ENCODE measurements at regions not wholly inside any gene's neighbourhood (a gene's known extent, or its start where the extent isn't known, plus 50 kb on each side); places are given as distances from the start of the nearest gene placed in this dataset.

DNA sequence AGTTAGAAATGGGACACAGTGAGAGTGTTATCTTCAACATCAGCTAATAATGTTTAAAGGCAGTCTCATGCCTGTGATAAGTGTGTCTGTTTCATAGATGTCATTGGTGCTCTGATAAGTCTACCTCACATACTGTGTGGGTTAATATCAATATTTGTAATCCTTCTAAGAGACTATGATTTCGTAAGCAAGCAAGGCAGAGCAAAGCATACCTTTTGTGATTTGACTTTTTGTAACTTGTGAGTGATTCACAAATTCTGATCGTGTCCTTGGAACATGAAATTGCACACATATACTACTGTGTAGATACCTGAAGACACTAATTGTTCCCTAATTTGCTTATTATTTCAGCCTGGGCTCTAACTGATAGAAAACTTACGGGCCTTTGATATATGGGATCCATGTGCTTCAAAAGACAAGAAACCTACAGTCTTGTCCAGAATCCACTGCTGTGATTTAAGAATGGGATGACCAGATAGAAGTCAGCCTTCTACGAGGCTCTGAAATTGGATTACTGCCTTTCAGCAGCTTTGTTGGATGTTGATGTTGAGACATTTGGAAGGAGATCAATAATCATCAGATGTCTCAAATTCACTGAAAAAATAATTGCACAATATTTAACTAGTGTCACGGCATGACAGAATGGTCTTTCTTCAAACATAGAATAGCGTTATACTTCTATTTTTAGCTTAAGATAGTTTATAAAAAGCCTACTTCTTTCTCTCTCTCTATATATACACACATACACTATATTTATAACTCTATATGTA, 63.2 kb upstream of the KLF6 start:
- Mint-ChIP-seq H3K9me3 (peaks cover 7% of the 10 kb centered on the region), H3K4me3 (no peak overlapping the region), H3K36me3 (ENCODE audit: low read depth) (no peaks in the 10 kb centered on the region), H3K27ac (no peak overlapping the region), H3K27me3 (no peaks in the 10 kb centered on the region), H3K4me1 (ENCODE audit: low read depth) (peaks cover 44% of the 10 kb centered on the region)
- DNase-seq (no peak), ATAC-seq (no peak)
- TF ChIP-seq, protein P1, sequence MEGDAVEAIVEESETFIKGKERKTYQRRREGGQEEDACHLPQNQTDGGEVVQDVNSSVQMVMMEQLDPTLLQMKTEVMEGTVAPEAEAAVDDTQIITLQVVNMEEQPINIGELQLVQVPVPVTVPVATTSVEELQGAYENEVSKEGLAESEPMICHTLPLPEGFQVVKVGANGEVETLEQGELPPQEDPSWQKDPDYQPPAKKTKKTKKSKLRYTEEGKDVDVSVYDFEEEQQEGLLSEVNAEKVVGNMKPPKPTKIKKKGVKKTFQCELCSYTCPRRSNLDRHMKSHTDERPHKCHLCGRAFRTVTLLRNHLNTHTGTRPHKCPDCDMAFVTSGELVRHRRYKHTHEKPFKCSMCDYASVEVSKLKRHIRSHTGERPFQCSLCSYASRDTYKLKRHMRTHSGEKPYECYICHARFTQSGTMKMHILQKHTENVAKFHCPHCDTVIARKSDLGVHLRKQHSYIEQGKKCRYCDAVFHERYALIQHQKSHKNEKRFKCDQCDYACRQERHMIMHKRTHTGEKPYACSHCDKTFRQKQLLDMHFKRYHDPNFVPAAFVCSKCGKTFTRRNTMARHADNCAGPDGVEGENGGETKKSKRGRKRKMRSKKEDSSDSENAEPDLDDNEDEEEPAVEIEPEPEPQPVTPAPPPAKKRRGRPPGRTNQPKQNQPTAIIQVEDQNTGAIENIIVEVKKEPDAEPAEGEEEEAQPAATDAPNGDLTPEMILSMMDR (IDR thresholded peaks at IDR 0.05), result no peak
- POLR2A ChIA-PET, result interaction anchor here (1.7 to 9.1 kb wide), 2 partner anchors 11 to 65 kb away, joined by 6 to 77 read pairs; partner anchors contain the start of gene KLF6
- CTCF ChIA-PET, result interaction anchor here (0.9 kb wide), 2 partner anchors 12 to 16 kb away, joined by 3 read pairs; no protein-coding TSS in a partner anchor
- intact Hi-C loops (cut with micrococcal nuclease), result no loop called here

DNA sequence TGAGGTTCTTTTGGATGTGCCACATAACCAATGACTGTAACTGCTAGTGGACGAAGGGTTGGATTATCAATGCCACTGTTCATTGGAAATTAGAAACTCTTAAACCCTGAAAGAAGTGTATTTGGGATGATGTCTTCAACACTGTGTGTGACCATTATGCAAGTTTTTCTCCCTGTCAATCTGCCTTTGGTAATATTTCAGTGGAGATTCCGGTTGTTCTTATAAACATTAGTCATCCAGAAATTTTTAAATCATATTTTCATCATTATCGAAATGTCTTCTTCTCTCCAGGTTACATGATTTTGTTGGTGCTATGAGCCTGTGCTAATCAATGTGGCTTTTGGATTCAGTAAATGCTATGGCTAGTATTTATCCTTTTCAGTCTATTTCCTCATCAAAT, 61.7 kb upstream of the KLF6 start:
- TF ChIP-seq, protein P1 (IDR thresholded peaks at IDR 0.05), result no peak
- Mint-ChIP-seq H3K4me1 (ENCODE audit: low read depth) (peaks cover 32% of the 10 kb centered on the region), H3K36me3 (ENCODE audit: low read depth) (no peaks in the 10 kb centered on the region), H3K9me3 (peaks cover 4% of the 10 kb centered on the region), H3K27me3 (no peaks in the 10 kb centered on the region), H3K4me3 (no peak overlapping the region), H3K27ac (no peak overlapping the region)
- CTCF ChIA-PET, result no interaction called here
- intact Hi-C loops (cut with micrococcal nuclease), result no loop called here
- POLR2A ChIA-PET, result interaction anchor here (0.9 to 1.7 kb wide), 3 partner anchors 10 to 61 kb away, joined by 3 to 6 read pairs (median 3); no protein-coding TSS in a partner anchor
- no peak for ATAC-seq
- no peak for DNase-seq

DNA sequence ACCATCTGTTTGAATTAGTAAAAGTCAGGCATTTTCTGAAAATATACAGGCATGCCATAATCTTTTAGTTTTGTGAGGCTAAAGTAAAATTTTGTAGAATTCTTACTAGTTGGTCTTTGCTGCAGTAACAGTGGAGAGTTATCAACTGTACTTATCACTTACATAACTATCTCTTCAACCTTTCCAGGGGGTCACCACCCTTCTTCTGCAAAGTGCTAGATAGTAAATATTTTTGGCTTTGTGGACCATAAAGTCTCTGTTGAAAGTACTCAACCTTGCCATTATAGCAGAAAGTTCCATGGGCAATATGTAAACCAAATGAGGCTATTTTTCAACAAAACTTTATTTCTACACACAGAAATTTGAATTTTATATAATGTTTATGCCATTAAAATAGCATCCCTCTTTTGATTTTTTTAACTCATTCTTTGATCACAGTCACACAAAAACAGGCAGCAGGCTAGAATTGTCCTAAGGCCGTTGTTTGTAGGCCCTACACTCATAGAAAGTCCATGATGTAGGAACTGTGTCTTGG, 59.5 kb upstream of the KLF6 start:
- no peak overlapping the region for H3K27ac Mint-ChIP-seq

GRCh38 chr10:3838460-3839437, 53.7 kb upstream of the KLF6 start:
- POLR2A ChIA-PET, result interaction anchor here (13.6 kb wide), 1 partner anchor 55 kb away, joined by 108 read pairs; the partner anchor contains the start of gene KLF6
- no peak overlapping the region for H3K27ac Mint-ChIP-seq
- CTCF ChIA-PET, result no interaction called here
- no peak for ATAC-seq
- intact Hi-C loops (cut with micrococcal nuclease), result no loop called here
- H3K4me1 Mint-ChIP-seq (ENCODE audit: low read depth), result peaks cover 33% of the 10 kb centered on the region
- DNase-seq, result no peak
- peaks cover 2% of the 10 kb centered on the region for H3K9me3 Mint-ChIP-seq
- H3K36me3 Mint-ChIP-seq (ENCODE audit: low read depth), result no peaks in the 10 kb centered on the region
- no peak overlapping the region for H3K4me3 Mint-ChIP-seq
- TF ChIP-seq, protein P1 (IDR thresholded peaks at IDR 0.05), result no peak
- no peaks in the 10 kb centered on the region for H3K27me3 Mint-ChIP-seq

More for the DNA sequence above, 59.5 kb upstream of the KLF6 start:
- ChIA-PET CTCF (no interaction called here), POLR2A (no interaction called here)
- intact Hi-C loops (cut with micrococcal nuclease), result no loop called here
- Mint-ChIP-seq H3K9me3 (no peaks in the 10 kb centered on the region), H3K4me3 (no peak overlapping the region), H3K36me3 (ENCODE audit: low read depth) (no peaks in the 10 kb centered on the region), H3K4me1 (ENCODE audit: low read depth) (peaks cover 14% of the 10 kb centered on the region), H3K27me3 (no peaks in the 10 kb centered on the region)
- ATAC-seq (no peak), DNase-seq (no peak)
- TF ChIP-seq, protein P1 (IDR thresholded peaks at IDR 0.05), result no peak
